Lower leg skin (tissue), 3 donors: ENCODE measurements at regions not wholly inside any gene's neighbourhood (a gene's known extent, or its start where the extent isn't known, plus 50 kb on each side); places are given as distances from the start of the nearest gene placed in this dataset.

Experiments used
- CTCF ChIP-seq, 3 donors: fragments of 450-650 bp; IDR thresholded peaks; one replicate each; pipeline ENCODE4 v1.5.1; 2016; ENCODE audit warnings: antibody characterized with exemption in 3 of 3, mild to moderate bottlenecking in 3 of 3, moderate library complexity in 2 of 3
- POLR2A ChIP-seq, 2 donors: fragments of 450-650 bp; IDR thresholded peaks; one replicate each; pipeline ENCODE4 v1.6.1; 2016 to 2017; ENCODE audit warnings: antibody characterized with exemption in 2 of 2, mild to moderate bottlenecking in 1 of 2, moderate library complexity in 1 of 2

GRCh38 chr1:194297094-194297493 lies 1110.7 kb upstream of the B3GALT2 start:
- TF ChIP-seq POLR2A (IDR thresholded peaks at IDR 0.05): no peak
- TF ChIP-seq CTCF (IDR thresholded peaks at IDR 0.05): no peak
